ENCODE measurements at regions not wholly inside any gene's neighbourhood (a gene's known extent, or its start where the extent isn't known, plus 50 kb on each side); places are given as distances from the start of the nearest gene placed in this dataset.
"Not testable (repeated sequence)": the region's sequence is repeated elsewhere in the genome, so short reads cannot be mapped to it uniquely, and the experiment has no call there.

- H3K9me3 ChIP-seq (ENCODE audit: control insufficient read depth in 2 of 2, insufficient read depth in 1 of 2, low read length in 1 of 2) = no peaks in the 10 kb centered on the region
- H3K4me1 ChIP-seq (ENCODE audit: control insufficient read depth in 2 of 2, insufficient read depth in 2 of 2, low read length in 2 of 2) = no peaks in the 10 kb centered on the region
- H3K27me3 ChIP-seq (ENCODE audit: control insufficient read depth in 2 of 2, insufficient read depth in 1 of 2, low read length in 1 of 2) = no peaks in the 10 kb centered on the region
- no peaks in the 10 kb centered on the region for H3K36me3 ChIP-seq (ENCODE audit: control insufficient read depth in 2 of 2, insufficient read depth in 2 of 2, low read length in 1 of 2)
- DNase-seq (ENCODE audit: low read depth in 6 of 9, low spot score in 9 of 9) = no peak
- H3K27ac ChIP-seq (ENCODE audit: low read depth in 1 of 2, low read length in 1 of 2) = no peak overlapping the region
- WGBS = 99% methylated on average over 1 of the region's 1 CpG
- no peak overlapping the region for H3K4me3 ChIP-seq (ENCODE audit: low read length in 2 of 2)
These were observed 171.4 kb upstream of the NPY2R start for GRCh38 chr4:155037031-155037430.

DNA sequence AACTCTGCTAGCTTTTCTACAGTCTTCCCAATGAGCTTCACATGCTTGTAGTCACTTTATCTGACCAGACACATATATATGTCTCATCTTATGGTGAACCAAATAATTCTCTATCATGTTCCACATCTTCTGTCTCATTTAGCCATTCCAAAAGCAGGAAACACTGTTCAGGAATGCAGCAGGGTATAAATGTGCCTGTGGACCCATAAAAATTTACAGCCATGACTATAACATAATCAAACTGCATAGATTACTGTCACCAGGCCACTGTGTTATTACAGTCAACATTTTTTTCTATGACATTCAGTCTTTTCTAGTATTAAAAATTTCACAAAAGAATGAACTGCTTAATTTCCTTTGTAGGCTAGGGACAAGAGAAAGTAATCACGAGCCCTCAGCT is 170.0 kb upstream of the NPY2R start:
- no peaks in the 10 kb centered on the region for H3K27me3 ChIP-seq (ENCODE audit: control insufficient read depth in 2 of 2, insufficient read depth in 1 of 2, low read length in 1 of 2)
- H3K36me3 ChIP-seq (ENCODE audit: control insufficient read depth in 2 of 2, insufficient read depth in 2 of 2, low read length in 1 of 2) = no peaks in the 10 kb centered on the region
- WGBS = 96% methylated on average over 1 of the region's 1 CpG
- H3K9me3 ChIP-seq (ENCODE audit: control insufficient read depth in 2 of 2, insufficient read depth in 1 of 2, low read length in 1 of 2) = no peaks in the 10 kb centered on the region
- H3K27ac ChIP-seq (ENCODE audit: low read depth in 1 of 2, low read length in 1 of 2) = no peak overlapping the region
- no peak for DNase-seq (ENCODE audit: low read depth in 6 of 9, low spot score in 9 of 9)
- no peak overlapping the region for H3K4me3 ChIP-seq (ENCODE audit: low read length in 2 of 2)
- H3K4me1 ChIP-seq (ENCODE audit: control insufficient read depth in 2 of 2, insufficient read depth in 2 of 2, low read length in 2 of 2) = no peaks in the 10 kb centered on the region

- DNase-seq (ENCODE audit: low read depth in 6 of 9, low spot score in 9 of 9) = no peak
- no peaks in the 10 kb centered on the region for H3K9me3 ChIP-seq (ENCODE audit: control insufficient read depth in 2 of 2, insufficient read depth in 1 of 2, low read length in 1 of 2)
- no peak overlapping the region for H3K27ac ChIP-seq (ENCODE audit: low read depth in 1 of 2, low read length in 1 of 2)
- no peaks in the 10 kb centered on the region for H3K36me3 ChIP-seq (ENCODE audit: control insufficient read depth in 2 of 2, insufficient read depth in 2 of 2, low read length in 1 of 2)
- H3K4me1 ChIP-seq (ENCODE audit: control insufficient read depth in 2 of 2, insufficient read depth in 2 of 2, low read length in 2 of 2) = no peaks in the 10 kb centered on the region
- H3K4me3 ChIP-seq (ENCODE audit: low read length in 2 of 2) = no peak overlapping the region
- H3K27me3 ChIP-seq (ENCODE audit: control insufficient read depth in 2 of 2, insufficient read depth in 1 of 2, low read length in 1 of 2) = no peaks in the 10 kb centered on the region
These were observed 169.3 kb upstream of the NPY2R start for GRCh38 chr4:155039162-155039561.

GRCh38 chr4:155040031-155040430 is 168.4 kb upstream of the NPY2R start:
- WGBS = 90% methylated on average over 3 of the region's 3 CpGs
- no peaks in the 10 kb centered on the region for H3K36me3 ChIP-seq (ENCODE audit: control insufficient read depth in 2 of 2, insufficient read depth in 2 of 2, low read length in 1 of 2)
- no peak for DNase-seq (ENCODE audit: low read depth in 6 of 9, low spot score in 9 of 9)
- H3K4me1 ChIP-seq (ENCODE audit: control insufficient read depth in 2 of 2, insufficient read depth in 2 of 2, low read length in 2 of 2) = no peaks in the 10 kb centered on the region
- no peaks in the 10 kb centered on the region for H3K27me3 ChIP-seq (ENCODE audit: control insufficient read depth in 2 of 2, insufficient read depth in 1 of 2, low read length in 1 of 2)
- no peaks in the 10 kb centered on the region for H3K9me3 ChIP-seq (ENCODE audit: control insufficient read depth in 2 of 2, insufficient read depth in 1 of 2, low read length in 1 of 2)
- no peak overlapping the region for H3K27ac ChIP-seq (ENCODE audit: low read depth in 1 of 2, low read length in 1 of 2)
- H3K4me3 ChIP-seq (ENCODE audit: low read length in 2 of 2) = no peak overlapping the region

- Histone ChIP-seq H3K36me3 (ENCODE audit: control insufficient read depth in 2 of 2, insufficient read depth in 2 of 2, low read length in 1 of 2) (no peaks in the 10 kb centered on the region), H3K27me3 (ENCODE audit: control insufficient read depth in 2 of 2, insufficient read depth in 1 of 2, low read length in 1 of 2) (no peaks in the 10 kb centered on the region), H3K9me3 (ENCODE audit: control insufficient read depth in 2 of 2, insufficient read depth in 1 of 2, low read length in 1 of 2) (no peaks in the 10 kb centered on the region), H3K4me3 (ENCODE audit: low read length in 2 of 2) (no peak overlapping the region), H3K4me1 (ENCODE audit: control insufficient read depth in 2 of 2, insufficient read depth in 2 of 2, low read length in 2 of 2) (no peaks in the 10 kb centered on the region), H3K27ac (ENCODE audit: low read depth in 1 of 2, low read length in 1 of 2) (no peak overlapping the region)
- 60% methylated on average over 2 of the region's 2 CpGs for WGBS
- no peak for DNase-seq (ENCODE audit: low read depth in 6 of 9, low spot score in 9 of 9)
These were observed 166.4 kb upstream of the NPY2R start for GRCh38 chr4:155042014-155042413.

DNA sequence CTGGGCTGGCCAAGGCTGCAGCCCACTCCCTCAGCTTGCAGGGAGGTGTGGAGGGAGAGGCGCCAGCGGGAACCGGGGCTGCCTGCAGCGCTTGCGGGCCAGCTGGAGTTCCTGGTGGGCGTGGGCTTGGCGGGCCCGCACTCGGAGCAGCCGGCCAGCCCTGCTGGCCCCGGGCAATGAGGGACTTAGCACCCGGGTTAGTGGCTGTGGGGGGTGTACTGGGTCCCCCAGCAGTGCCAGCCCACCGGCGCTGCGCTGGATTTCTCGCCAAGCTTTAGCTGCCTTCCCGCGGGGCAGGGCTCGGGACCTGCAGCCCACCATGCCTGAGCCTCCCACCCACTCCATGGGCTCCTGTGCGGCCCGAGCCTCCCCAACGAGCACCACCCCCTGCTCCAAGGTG is 164.2 kb upstream of the NPY2R start:
- not testable (repeated sequence) for H3K27ac ChIP-seq (ENCODE audit: low read depth in 1 of 2, low read length in 1 of 2); H3K4me1 ChIP-seq (ENCODE audit: control insufficient read depth in 2 of 2, insufficient read depth in 2 of 2, low read length in 2 of 2); H3K36me3 ChIP-seq (ENCODE audit: control insufficient read depth in 2 of 2, insufficient read depth in 2 of 2, low read length in 1 of 2); H3K27me3 ChIP-seq (ENCODE audit: control insufficient read depth in 2 of 2, insufficient read depth in 1 of 2, low read length in 1 of 2); DNase-seq (ENCODE audit: low read depth in 6 of 9, low spot score in 9 of 9); H3K4me3 ChIP-seq (ENCODE audit: low read length in 2 of 2); H3K9me3 ChIP-seq (ENCODE audit: control insufficient read depth in 2 of 2, insufficient read depth in 1 of 2, low read length in 1 of 2)
- 97% methylated on average over 22 of the region's 22 CpGs for WGBS

GRCh38 chr4:155047755-155048154 is 160.7 kb upstream of the NPY2R start:
- no peaks in the 10 kb centered on the region for H3K9me3 ChIP-seq (ENCODE audit: control insufficient read depth in 2 of 2, insufficient read depth in 1 of 2, low read length in 1 of 2)
- no peak for DNase-seq (ENCODE audit: low read depth in 6 of 9, low spot score in 9 of 9)
- no peak overlapping the region for H3K4me3 ChIP-seq (ENCODE audit: low read length in 2 of 2)
- H3K27me3 ChIP-seq (ENCODE audit: control insufficient read depth in 2 of 2, insufficient read depth in 1 of 2, low read length in 1 of 2) = no peaks in the 10 kb centered on the region
- H3K36me3 ChIP-seq (ENCODE audit: control insufficient read depth in 2 of 2, insufficient read depth in 2 of 2, low read length in 1 of 2) = no peaks in the 10 kb centered on the region
- no peak overlapping the region for H3K27ac ChIP-seq (ENCODE audit: low read depth in 1 of 2, low read length in 1 of 2)
- WGBS = 94% methylated on average over 2 of the region's 2 CpGs
- H3K4me1 ChIP-seq (ENCODE audit: control insufficient read depth in 2 of 2, insufficient read depth in 2 of 2, low read length in 2 of 2) = no peaks in the 10 kb centered on the region

- not testable (repeated sequence) for H3K4me3 ChIP-seq (ENCODE audit: low read length in 2 of 2); H3K27me3 ChIP-seq (ENCODE audit: control insufficient read depth in 2 of 2, insufficient read depth in 1 of 2, low read length in 1 of 2); H3K4me1 ChIP-seq (ENCODE audit: control insufficient read depth in 2 of 2, insufficient read depth in 2 of 2, low read length in 2 of 2); H3K9me3 ChIP-seq (ENCODE audit: control insufficient read depth in 2 of 2, insufficient read depth in 1 of 2, low read length in 1 of 2); H3K36me3 ChIP-seq (ENCODE audit: control insufficient read depth in 2 of 2, insufficient read depth in 2 of 2, low read length in 1 of 2); DNase-seq (ENCODE audit: low read depth in 6 of 9, low spot score in 9 of 9); H3K27ac ChIP-seq (ENCODE audit: low read depth in 1 of 2, low read length in 1 of 2)
- 82% methylated on average over 1 of the region's 1 CpG for WGBS
These were observed 154.4 kb upstream of the NPY2R start for GRCh38 chr4:155054042-155054441.

DNA sequence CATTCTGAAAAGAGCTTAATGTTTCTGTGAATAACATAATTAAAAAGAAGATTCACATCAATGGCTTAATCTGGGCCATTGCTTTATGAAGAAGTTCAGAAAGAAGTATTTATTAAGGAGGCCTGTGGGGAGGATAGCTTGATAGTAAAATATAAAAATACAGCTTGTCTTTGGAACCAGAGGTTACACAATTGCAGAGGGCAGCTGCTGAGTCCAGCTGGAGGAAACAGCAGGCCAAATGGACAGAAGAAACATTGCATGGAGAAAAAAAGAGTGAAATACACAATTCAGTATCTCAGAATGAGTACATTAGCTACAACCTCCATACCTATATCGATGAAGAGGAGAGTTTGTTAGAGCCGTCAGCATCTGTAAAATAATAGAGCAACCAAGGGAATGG is 148.0 kb upstream of the NPY2R start:
- no peaks in the 10 kb centered on the region for H3K27me3 ChIP-seq (ENCODE audit: control insufficient read depth in 2 of 2, insufficient read depth in 1 of 2, low read length in 1 of 2)

DNA sequence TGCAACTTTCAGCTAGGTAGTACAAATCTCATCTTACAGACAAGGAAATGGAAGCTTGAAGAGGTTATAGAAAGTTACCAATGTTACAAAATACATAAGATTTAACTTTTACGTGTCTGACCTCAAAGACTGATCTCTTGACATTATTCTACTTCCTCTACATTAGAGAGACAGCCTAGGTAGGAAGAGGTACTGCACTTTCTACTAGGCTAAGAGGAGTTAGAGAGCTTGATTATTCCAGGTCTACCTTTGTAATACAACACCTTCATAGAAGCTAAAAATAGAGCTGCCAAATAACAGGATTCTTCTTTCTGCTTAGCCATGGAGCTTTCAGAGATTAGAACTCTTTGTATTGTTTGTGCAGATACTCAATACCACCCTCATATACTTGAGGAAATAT is 147.6 kb upstream of the NPY2R start:
- Histone ChIP-seq H3K27ac (ENCODE audit: low read depth in 1 of 2, low read length in 1 of 2) (no peak overlapping the region), H3K9me3 (ENCODE audit: control insufficient read depth in 2 of 2, insufficient read depth in 1 of 2, low read length in 1 of 2) (peaks cover 0 to 2% of the 10 kb centered on the region in 2 donors), H3K4me3 (ENCODE audit: low read length in 2 of 2) (no peak overlapping the region), H3K27me3 (ENCODE audit: control insufficient read depth in 2 of 2, insufficient read depth in 1 of 2, low read length in 1 of 2) (no peaks in the 10 kb centered on the region), H3K36me3 (ENCODE audit: control insufficient read depth in 2 of 2, insufficient read depth in 2 of 2, low read length in 1 of 2) (no peaks in the 10 kb centered on the region), H3K4me1 (ENCODE audit: control insufficient read depth in 2 of 2, insufficient read depth in 2 of 2, low read length in 2 of 2) (no peaks in the 10 kb centered on the region)
- no peak for DNase-seq (ENCODE audit: low read depth in 6 of 9, low spot score in 9 of 9)
- WGBS = 77% methylated on average over 1 of the region's 1 CpG

More for the DNA sequence above, 148.0 kb upstream of the NPY2R start:
- no peaks in the 10 kb centered on the region for H3K4me1 ChIP-seq (ENCODE audit: control insufficient read depth in 2 of 2, insufficient read depth in 2 of 2, low read length in 2 of 2)
- WGBS = 98% methylated on average over 2 of the region's 2 CpGs
- peaks cover 0 to 2% of the 10 kb centered on the region in 2 donors for H3K9me3 ChIP-seq (ENCODE audit: control insufficient read depth in 2 of 2, insufficient read depth in 1 of 2, low read length in 1 of 2)
- H3K4me3 ChIP-seq (ENCODE audit: low read length in 2 of 2) = no peak overlapping the region
- no peak for DNase-seq (ENCODE audit: low read depth in 6 of 9, low spot score in 9 of 9)
- H3K36me3 ChIP-seq (ENCODE audit: control insufficient read depth in 2 of 2, insufficient read depth in 2 of 2, low read length in 1 of 2) = no peaks in the 10 kb centered on the region
- H3K27ac ChIP-seq (ENCODE audit: low read depth in 1 of 2, low read length in 1 of 2) = no peak overlapping the region
